ENCODE measurements at regions not wholly inside any gene's neighbourhood (a gene's known extent, or its start where the extent isn't known, plus 50 kb on each side); places are given as distances from the start of the nearest gene placed in this dataset.

GRCh38 chr14:77991128-77991772, 178.9 kb upstream of the NRXN3 start:
- peak; percentile 32 for DNase-seq (ENCODE audit: low spot score)
- Histone ChIP-seq H3K4me3 (ENCODE audit: low read depth, low read length, poor library complexity, severe bottlenecking) (no peak overlapping the region), H3K27ac (ENCODE audit: low read depth, low read length, poor library complexity, severe bottlenecking) (no peak overlapping the region), H3K27me3 (replicated peaks; ENCODE audit: insufficient read depth, low read depth, low read length, poor library complexity) (no peaks in the 10 kb centered on the region), H3K4me1 (ENCODE audit: insufficient read depth, low read length, poor library complexity, severe bottlenecking) (peaks cover 4% of the 10 kb centered on the region), H3K36me3 (ENCODE audit: insufficient read depth, low read length, poor library complexity, severe bottlenecking) (no peaks in the 10 kb centered on the region), H3K9me3 (ENCODE audit: low read depth, low read length, poor library complexity, severe bottlenecking) (no peaks in the 10 kb centered on the region)
- CTCF ChIA-PET: no interaction called here
- no TSS peak for BruUV-seq (replicated peaks)
- no peak for TF ChIP-seq EZH2 (IDR thresholded peaks at IDR 0.05; ENCODE audit: borderline replicate concordance, low read depth, low read length, poor library complexity, severe bottlenecking)
- peak; percentile 43 for TF ChIP-seq CTCF (conservative IDR thresholded peaks at IDR 0.05; ENCODE audit: low read depth, low read length)
- POLR2A ChIA-PET (ENCODE audit: low non-redundant PET): no interaction called here
- intact Hi-C loops (cut with micrococcal nuclease; ENCODE audit: unreplicated experiment): no loop called here

GRCh38 chr14:78005325-78005724, 164.8 kb upstream of the NRXN3 start:
- H3K27ac ChIP-seq (ENCODE audit: low read depth, low read length, poor library complexity, severe bottlenecking): no peak overlapping the region

GRCh38 chr14:78007160-78007559, 163.0 kb upstream of the NRXN3 start:
- intact Hi-C loops (cut with micrococcal nuclease; ENCODE audit: unreplicated experiment): no loop called here
- BruUV-seq (replicated peaks): no TSS peak
- TF ChIP-seq EZH2 (IDR thresholded peaks at IDR 0.05; ENCODE audit: borderline replicate concordance, low read depth, low read length, poor library complexity, severe bottlenecking) (no peak), CTCF (conservative IDR thresholded peaks at IDR 0.05; ENCODE audit: low read depth, low read length) (no peak)
- H3K9me3 ChIP-seq (ENCODE audit: low read depth, low read length, poor library complexity, severe bottlenecking): peaks cover 3% of the 10 kb centered on the region
- H3K4me1 ChIP-seq (ENCODE audit: insufficient read depth, low read length, poor library complexity, severe bottlenecking): no peaks in the 10 kb centered on the region
- CTCF ChIA-PET: no interaction called here
- no peaks in the 10 kb centered on the region for H3K36me3 ChIP-seq (ENCODE audit: insufficient read depth, low read length, poor library complexity, severe bottlenecking)
- H3K4me3 ChIP-seq (ENCODE audit: low read depth, low read length, poor library complexity, severe bottlenecking): no peak overlapping the region
- H3K27ac ChIP-seq (ENCODE audit: low read depth, low read length, poor library complexity, severe bottlenecking): no peak overlapping the region
- no peak for DNase-seq (ENCODE audit: low spot score)
- H3K27me3 ChIP-seq (replicated peaks; ENCODE audit: insufficient read depth, low read depth, low read length, poor library complexity): no peaks in the 10 kb centered on the region
- POLR2A ChIA-PET (ENCODE audit: low non-redundant PET): no interaction called here

More at GRCh38 chr14:78005325-78005724, 164.8 kb upstream of the NRXN3 start:
- no peak overlapping the region for H3K4me3 ChIP-seq (ENCODE audit: low read depth, low read length, poor library complexity, severe bottlenecking)
- BruUV-seq (replicated peaks): no TSS peak
- H3K27me3 ChIP-seq (replicated peaks; ENCODE audit: insufficient read depth, low read depth, low read length, poor library complexity): no peaks in the 10 kb centered on the region
- peak; percentile 53 for DNase-seq (ENCODE audit: low spot score)
- no peak for TF ChIP-seq EZH2 (IDR thresholded peaks at IDR 0.05; ENCODE audit: borderline replicate concordance, low read depth, low read length, poor library complexity, severe bottlenecking)
- TF ChIP-seq CTCF (conservative IDR thresholded peaks at IDR 0.05; ENCODE audit: low read depth, low read length): no peak
- ChIA-PET POLR2A (ENCODE audit: low non-redundant PET) (no interaction called here), CTCF (no interaction called here)
- peaks cover 3% of the 10 kb centered on the region for H3K9me3 ChIP-seq (ENCODE audit: low read depth, low read length, poor library complexity, severe bottlenecking)
- no peaks in the 10 kb centered on the region for H3K4me1 ChIP-seq (ENCODE audit: insufficient read depth, low read length, poor library complexity, severe bottlenecking)
- intact Hi-C loops (cut with micrococcal nuclease; ENCODE audit: unreplicated experiment): no loop called here
- H3K36me3 ChIP-seq (ENCODE audit: insufficient read depth, low read length, poor library complexity, severe bottlenecking): no peaks in the 10 kb centered on the region

All from A673 (cell line).